GM12878 (cell line): ENCODE measurements at regions not wholly inside any gene's neighbourhood (a gene's known extent, or its start where the extent isn't known, plus 50 kb on each side); places are given as distances from the start of the nearest gene placed in this dataset.

Experiments used
- ATAC-seq: fragments of 200-7000 bp; cut with Tn5 transposase; 3 replicates; pipeline ENCODE4 v1.9.1; 2020; ENCODE audit warnings: mild to moderate bottlenecking, moderate library complexity
- BruUV-seq: library from RNA; stranded (reverse); fragments of 400-500 nt; replicated peaks from 2 replicates; lab custom pipeline; 2021; lab: Mats Ljungman, UMichigan
- CTCF ChIA-PET: fragments of 300-600 bp; sonication (Branson Sonifier 250); formaldehyde crosslinking; extraction: SDS; loops from one replicate; lab custom pipeline; 2021; ENCODE audit warnings: inconsistent platforms; lab: Yijun Ruan, JAX
- POLR2A ChIA-PET: fragments of 350-600 bp; formaldehyde crosslinking; extraction: SDS; loops from one replicate; lab custom pipeline; 2021; ENCODE audit warnings: inconsistent platforms; lab: Charles Lee
- RAD21 ChIA-PET: fragments of 300-600 bp; sonication (Branson Sonifier 250); formaldehyde crosslinking; loops from one replicate; lab custom pipeline; 2023; ENCODE audit warnings: antibody characterized with exemption; ENCODE audit not compliant: unreplicated experiment; lab: Charles Lee
- SMC1A ChIA-PET: fragments of 300-600 bp; sonication (Branson Sonifier 250); formaldehyde crosslinking; loops from one replicate; lab custom pipeline; 2023; ENCODE audit not compliant: unreplicated experiment, uncharacterized antibody; lab: Charles Lee
- DNase-seq: peaks from one replicate; pipeline ENCODE4 v3.0.0-alpha.2; 2011; ENCODE audit warnings: low read depth, low spot score
- FAIRE-seq: peaks from 3 replicates; lab custom pipeline; 2011; peaks lifted over from hg19 to GRCh38; lab: Jason Lieb, UNC
- H2AFZ ChIP-seq: 2 replicates; pipeline ENCODE4 v1.6.0; 2011; ENCODE audit warnings: low read depth, low read length, control low read depth; ENCODE audit not compliant: control insufficient read depth
- H3K27ac ChIP-seq: 2 replicates; pipeline ENCODE4 v1.5.1; 2011; ENCODE audit warnings: control low read depth; ENCODE audit not compliant: control insufficient read depth, insufficient read depth
- H3K27me3 ChIP-seq, 2 experiments: replicated peaks in 1 of 2; 2 replicates each; pipeline versions ENCODE4 v1.6.0 to v1.6.1; 2011; ENCODE audit warnings: low read length in 1 of 2; ENCODE audit not compliant: control insufficient read depth in 2 of 2, insufficient read depth in 2 of 2
- H3K36me3 ChIP-seq, 2 experiments: 2 replicates each; pipeline ENCODE4 v1.5.1; 2011; ENCODE audit warnings: low read length in 1 of 2; ENCODE audit not compliant: control insufficient read depth in 2 of 2, insufficient read depth in 2 of 2
- H3K4me1 ChIP-seq: 2 replicates; pipeline ENCODE4 v1.6.1; 2011; ENCODE audit warnings: mild to moderate bottlenecking, low read length, moderate library complexity, mixed read lengths; ENCODE audit not compliant: control insufficient read depth, insufficient read depth
- H3K4me2 ChIP-seq: 2 replicates; pipeline ENCODE4 v1.6.0; 2011; ENCODE audit warnings: control low read depth; ENCODE audit not compliant: control insufficient read depth, insufficient read depth
- H3K4me3 ChIP-seq: fragments of 200-600 bp; sonication (generic); 2 replicates; pipeline ENCODE4 v1.5.1; 2016
- H3K79me2 ChIP-seq: 2 replicates; pipeline ENCODE4 v1.6.0; 2011; ENCODE audit warnings: low read length; ENCODE audit not compliant: control insufficient read depth, insufficient read depth
- H3K9ac ChIP-seq: 2 replicates; pipeline ENCODE4 v1.8.0; 2011; ENCODE audit warnings: low read length, control low read depth, mixed read lengths; ENCODE audit not compliant: control insufficient read depth, insufficient read depth
- H3K9me3 ChIP-seq: replicated peaks from 3 replicates; pipeline ENCODE4 v1.5.1; 2011; ENCODE audit warnings: mild to moderate bottlenecking, low read length; ENCODE audit not compliant: control insufficient read depth, insufficient read depth
- H4K20me1 ChIP-seq: 2 replicates; pipeline ENCODE4 v1.6.0; 2011; ENCODE audit not compliant: control insufficient read depth, insufficient read depth
- BRCA1 ChIP-seq: IDR thresholded peaks from 2 replicates; pipeline ENCODE4 v1.6.1; 2011; ENCODE audit warnings: low read depth, low read length, improper control_type of control experiment
- CHD2 ChIP-seq: IDR thresholded peaks from 2 replicates; pipeline ENCODE4 v1.6.1; 2011; ENCODE audit warnings: low read depth, low read length, improper control_type of control experiment, borderline replicate concordance
- FOS ChIP-seq: IDR thresholded peaks from 3 replicates; pipeline ENCODE4 v1.6.1; 2011; ENCODE audit warnings: borderline replicate concordance; ENCODE audit not compliant: insufficient read length; ENCODE audit errors: extremely low read depth
- NFIC ChIP-seq: IDR thresholded peaks from 2 replicates; pipeline ENCODE4 v1.6.1; 2012; ENCODE audit warnings: low read depth, mild to moderate bottlenecking, inconsistent platforms, low read length, moderate library complexity
- POLR2AphosphoS5 ChIP-seq: IDR thresholded peaks from 2 replicates; pipeline ENCODE4 v1.6.1; 2011; ENCODE audit warnings: mild to moderate bottlenecking, low read length, inconsistent platforms
- RELA ChIP-seq: fragments of 450-650 bp; IDR thresholded peaks from 2 replicates; pipeline ENCODE4 v1.8.0; 2014; ENCODE audit warnings: borderline replicate concordance; ENCODE audit not compliant: partially characterized antibody
- in situ Hi-C: fragments of 300-500 bp; cut with MboI; formaldehyde crosslinking; loops from 9 replicates; pipeline ENCODE4 v1.14.3; 2018; ENCODE audit warnings: mixed read lengths
- intact Hi-C: fragments of 100-400 bp; cut with micrococcal nuclease; formaldehyde crosslinking; loops from one replicate; pipeline ENCODE4 v1.14.2; 2022; ENCODE audit not compliant: unreplicated experiment
- TF ChIP-seq, protein P1 (sequence below): fragments of 450-650 bp; IDR thresholded peaks from 2 replicates; pipeline ENCODE4 v1.6.1; 2017; ENCODE audit warnings: antibody characterized with exemption, mild to moderate bottlenecking, moderate library complexity
- TF ChIP-seq, protein P2 (sequence below): fragments of 450-650 bp; IDR thresholded peaks from 2 replicates; pipeline ENCODE4 v1.6.1; 2018; ENCODE audit warnings: mild to moderate bottlenecking, low read depth, moderate library complexity; ENCODE audit not compliant: partially characterized antibody
- TF ChIP-seq, protein P3 (sequence below): fragments of 450-650 bp; formaldehyde crosslinking; IDR thresholded peaks from 2 replicates; pipeline ENCODE4 v1.4.0; 2022; ENCODE audit warnings: mild to moderate bottlenecking, moderate library complexity

DNA sequence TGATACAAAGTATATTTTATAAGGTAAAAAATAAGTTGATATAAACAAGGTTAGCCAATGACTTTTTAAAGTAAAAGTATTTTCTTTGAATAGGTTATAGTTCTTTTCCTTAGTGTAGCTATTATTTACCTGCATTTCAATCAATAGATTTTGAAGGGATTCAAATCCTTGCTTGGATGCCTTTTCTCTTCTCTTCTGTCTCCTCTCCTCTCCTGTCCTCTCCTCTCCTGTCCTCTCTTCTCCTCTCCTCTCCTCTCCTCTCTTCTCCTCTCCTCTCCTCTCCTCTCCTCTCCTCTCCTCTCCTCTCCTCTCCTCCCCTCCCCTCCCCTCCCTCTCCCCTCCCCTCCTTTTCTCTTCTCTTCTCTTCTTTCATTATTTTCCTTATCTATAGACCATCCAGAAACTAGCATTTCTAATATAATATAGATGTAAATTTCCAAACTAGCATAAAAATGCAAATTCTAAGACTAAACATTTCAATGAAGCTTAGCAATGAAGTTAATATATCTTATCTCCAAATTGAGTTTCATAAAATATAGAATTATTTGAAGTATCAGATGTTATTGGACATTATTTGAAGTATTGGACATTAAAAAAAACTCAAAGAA, 60.5 kb upstream of the PRKCQ start:
- H3K36me3 ChIP-seq = no peaks in the 10 kb centered on the region
- no peaks in the 10 kb centered on the region for H3K9me3 ChIP-seq
- intact Hi-C loops (no loop called here), in situ Hi-C loops (no loop called here)
- H3K79me2 ChIP-seq = no peaks in the 10 kb centered on the region
- H3K4me3 ChIP-seq = no peak overlapping the region
- H3K4me2 ChIP-seq = no peak overlapping the region
- ChIA-PET CTCF (no interaction called here), RAD21 (no interaction called here), POLR2A (no interaction called here), SMC1A (no interaction called here)
- TF ChIP-seq POLR2AphosphoS5 (no peak), CHD2 (no peak), BRCA1 (no peak), RELA (no peak), FOS (no peak), NFIC (no peak)
- TF ChIP-seq, protein P1, sequence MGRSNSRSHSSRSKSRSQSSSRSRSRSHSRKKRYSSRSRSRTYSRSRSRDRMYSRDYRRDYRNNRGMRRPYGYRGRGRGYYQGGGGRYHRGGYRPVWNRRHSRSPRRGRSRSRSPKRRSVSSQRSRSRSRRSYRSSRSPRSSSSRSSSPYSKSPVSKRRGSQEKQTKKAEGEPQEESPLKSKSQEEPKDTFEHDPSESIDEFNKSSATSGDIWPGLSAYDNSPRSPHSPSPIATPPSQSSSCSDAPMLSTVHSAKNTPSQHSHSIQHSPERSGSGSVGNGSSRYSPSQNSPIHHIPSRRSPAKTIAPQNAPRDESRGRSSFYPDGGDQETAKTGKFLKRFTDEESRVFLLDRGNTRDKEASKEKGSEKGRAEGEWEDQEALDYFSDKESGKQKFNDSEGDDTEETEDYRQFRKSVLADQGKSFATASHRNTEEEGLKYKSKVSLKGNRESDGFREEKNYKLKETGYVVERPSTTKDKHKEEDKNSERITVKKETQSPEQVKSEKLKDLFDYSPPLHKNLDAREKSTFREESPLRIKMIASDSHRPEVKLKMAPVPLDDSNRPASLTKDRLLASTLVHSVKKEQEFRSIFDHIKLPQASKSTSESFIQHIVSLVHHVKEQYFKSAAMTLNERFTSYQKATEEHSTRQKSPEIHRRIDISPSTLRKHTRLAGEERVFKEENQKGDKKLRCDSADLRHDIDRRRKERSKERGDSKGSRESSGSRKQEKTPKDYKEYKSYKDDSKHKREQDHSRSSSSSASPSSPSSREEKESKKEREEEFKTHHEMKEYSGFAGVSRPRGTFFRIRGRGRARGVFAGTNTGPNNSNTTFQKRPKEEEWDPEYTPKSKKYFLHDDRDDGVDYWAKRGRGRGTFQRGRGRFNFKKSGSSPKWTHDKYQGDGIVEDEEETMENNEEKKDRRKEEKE = no peak
- TF ChIP-seq, protein P2, sequence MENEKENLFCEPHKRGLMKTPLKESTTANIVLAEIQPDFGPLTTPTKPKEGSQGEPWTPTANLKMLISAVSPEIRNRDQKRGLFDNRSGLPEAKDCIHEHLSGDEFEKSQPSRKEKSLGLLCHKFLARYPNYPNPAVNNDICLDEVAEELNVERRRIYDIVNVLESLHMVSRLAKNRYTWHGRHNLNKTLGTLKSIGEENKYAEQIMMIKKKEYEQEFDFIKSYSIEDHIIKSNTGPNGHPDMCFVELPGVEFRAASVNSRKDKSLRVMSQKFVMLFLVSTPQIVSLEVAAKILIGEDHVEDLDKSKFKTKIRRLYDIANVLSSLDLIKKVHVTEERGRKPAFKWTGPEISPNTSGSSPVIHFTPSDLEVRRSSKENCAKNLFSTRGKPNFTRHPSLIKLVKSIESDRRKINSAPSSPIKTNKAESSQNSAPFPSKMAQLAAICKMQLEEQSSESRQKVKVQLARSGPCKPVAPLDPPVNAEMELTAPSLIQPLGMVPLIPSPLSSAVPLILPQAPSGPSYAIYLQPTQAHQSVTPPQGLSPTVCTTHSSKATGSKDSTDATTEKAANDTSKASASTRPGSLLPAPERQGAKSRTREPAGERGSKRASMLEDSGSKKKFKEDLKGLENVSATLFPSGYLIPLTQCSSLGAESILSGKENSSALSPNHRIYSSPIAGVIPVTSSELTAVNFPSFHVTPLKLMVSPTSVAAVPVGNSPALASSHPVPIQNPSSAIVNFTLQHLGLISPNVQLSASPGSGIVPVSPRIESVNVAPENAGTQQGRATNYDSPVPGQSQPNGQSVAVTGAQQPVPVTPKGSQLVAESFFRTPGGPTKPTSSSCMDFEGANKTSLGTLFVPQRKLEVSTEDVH = no peak
- TF ChIP-seq, protein P3, sequence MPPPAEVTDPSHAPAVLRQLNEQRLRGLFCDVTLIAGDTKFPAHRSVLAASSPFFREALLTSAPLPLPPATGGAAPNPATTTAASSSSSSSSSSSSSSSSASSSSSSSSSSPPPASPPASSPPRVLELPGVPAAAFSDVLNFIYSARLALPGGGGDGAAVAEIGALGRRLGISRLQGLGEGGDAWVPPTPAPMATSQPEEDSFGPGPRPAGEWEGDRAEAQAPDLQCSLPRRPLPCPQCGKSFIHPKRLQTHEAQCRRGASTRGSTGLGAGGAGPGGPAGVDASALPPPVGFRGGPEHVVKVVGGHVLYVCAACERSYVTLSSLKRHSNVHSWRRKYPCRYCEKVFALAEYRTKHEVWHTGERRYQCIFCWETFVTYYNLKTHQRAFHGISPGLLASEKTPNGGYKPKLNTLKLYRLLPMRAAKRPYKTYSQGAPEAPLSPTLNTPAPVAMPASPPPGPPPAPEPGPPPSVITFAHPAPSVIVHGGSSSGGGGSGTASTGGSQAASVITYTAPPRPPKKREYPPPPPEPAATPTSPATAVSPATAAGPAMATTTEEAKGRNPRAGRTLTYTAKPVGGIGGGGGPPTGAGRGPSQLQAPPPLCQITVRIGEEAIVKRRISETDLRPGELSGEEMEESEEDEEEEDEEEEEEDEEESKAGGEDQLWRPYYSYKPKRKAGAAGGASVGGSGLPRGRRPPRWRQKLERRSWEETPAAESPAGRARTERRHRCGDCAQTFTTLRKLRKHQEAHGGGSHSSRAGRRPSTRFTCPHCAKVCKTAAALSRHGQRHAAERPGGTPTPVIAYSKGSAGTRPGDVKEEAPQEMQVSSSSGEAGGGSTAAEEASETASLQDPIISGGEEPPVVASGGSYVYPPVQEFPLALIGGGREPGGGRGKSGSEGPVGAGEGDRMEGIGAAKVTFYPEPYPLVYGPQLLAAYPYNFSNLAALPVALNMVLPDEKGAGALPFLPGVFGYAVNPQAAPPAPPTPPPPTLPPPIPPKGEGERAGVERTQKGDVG = no peak
- peaks cover 0 to 3% of the 10 kb centered on the region in 2 experiments; a peak in 2 of 4 replicates for H3K27me3 ChIP-seq
- no peak overlapping the region for H2AFZ ChIP-seq
- DNase-seq (no peak), ATAC-seq (no peak), FAIRE-seq (no peak)
- H3K4me1 ChIP-seq = no peaks in the 10 kb centered on the region
- BruUV-seq = no TSS peak
- H4K20me1 ChIP-seq = no peaks in the 10 kb centered on the region
- no peak overlapping the region for H3K9ac ChIP-seq
- no peak overlapping the region for H3K27ac ChIP-seq
